GM12891 (cell line): ENCODE measurements at regions not wholly inside any gene's neighbourhood (a gene's known extent, or its start where the extent isn't known, plus 50 kb on each side); places are given as distances from the start of the nearest gene placed in this dataset.

ENCODE experiments used
- DNase-seq: peaks from one replicate; pipeline ENCODE4 v3.0.0; 2011; ENCODE audit warnings: low spot score; ENCODE audit not compliant: insufficient read length
- FAIRE-seq: peaks from 2 replicates; lab custom pipeline; 2011; peaks lifted over from hg19 to GRCh38; lab: Jason Lieb, UNC
- PAX5 ChIP-seq: IDR thresholded peaks from 2 replicates; pipeline ENCODE4 v1.6.1; 2011; ENCODE audit warnings: low read length, moderate library complexity, mild to moderate bottlenecking; ENCODE audit not compliant: insufficient read depth, severe bottlenecking
- POLR2A ChIP-seq: IDR thresholded peaks from 2 replicates; pipeline ENCODE4 v1.6.1; 2011; ENCODE audit warnings: low read depth, low read length, control low read depth
- POLR2AphosphoS5 ChIP-seq: IDR thresholded peaks from 2 replicates; pipeline ENCODE4 v1.6.1; 2011; ENCODE audit warnings: low read depth, low read length, control low read depth
- POU2F2 ChIP-seq: IDR thresholded peaks from 2 replicates; pipeline ENCODE4 v1.6.1; 2011; ENCODE audit warnings: low read depth, mild to moderate bottlenecking, control low read depth, low read length, moderate library complexity
- SPI1 ChIP-seq: IDR thresholded peaks from 2 replicates; pipeline ENCODE4 v1.6.1; 2011; ENCODE audit warnings: low read depth, low read length, control low read depth
- TAF1 ChIP-seq: IDR thresholded peaks from 2 replicates; pipeline ENCODE4 v1.6.1; 2011; ENCODE audit warnings: low read depth, low read length, control low read depth

GRCh38 chr21:27823652-27824201, 856.8 kb upstream of the ADAMTS5 start:
- FAIRE-seq (no peak), DNase-seq (no peak)
- TF ChIP-seq POLR2A (no peak), POLR2AphosphoS5 (no peak), PAX5 (no peak), SPI1 (no peak), TAF1 (no peak), POU2F2 (no peak)

GRCh38 chr21:27820342-27820741, 853.5 kb upstream of the ADAMTS5 start:
- DNase-seq (no peak), FAIRE-seq (no peak)
- TF ChIP-seq POLR2AphosphoS5: no peak
- no peak for TF ChIP-seq TAF1
- no peak for TF ChIP-seq POU2F2
- TF ChIP-seq POLR2A: no peak
- no peak for TF ChIP-seq PAX5
- no peak for TF ChIP-seq SPI1

- FAIRE-seq (no peak), DNase-seq (no peak)
- TF ChIP-seq POLR2A: no peak
- TF ChIP-seq PAX5: no peak
- TF ChIP-seq POU2F2: no peak
- TF ChIP-seq TAF1: no peak
- TF ChIP-seq POLR2AphosphoS5: no peak
- no peak for TF ChIP-seq SPI1
Measured at GRCh38 chr21:27819299-27819698, 852.4 kb upstream of the ADAMTS5 start.

GRCh38 chr21:27818847-27819246, 852.0 kb upstream of the ADAMTS5 start:
- FAIRE-seq (no peak), DNase-seq (no peak)
- TF ChIP-seq PAX5 (no peak), TAF1 (no peak), POU2F2 (no peak), POLR2AphosphoS5 (no peak), POLR2A (no peak), SPI1 (no peak)

- no peak for DNase-seq
- no peak for TF ChIP-seq POLR2AphosphoS5
- no peak for TF ChIP-seq PAX5
- no peak for FAIRE-seq
Measured at GRCh38 chr21:27817902-27818623, 851.2 kb upstream of the ADAMTS5 start.

- DNase-seq (no peak), FAIRE-seq (no peak)
- TF ChIP-seq PAX5 (no peak), POU2F2 (no peak), TAF1 (no peak)
Measured at GRCh38 chr21:27817074-27817473, 850.2 kb upstream of the ADAMTS5 start.

- TF ChIP-seq POLR2A (no peak), PAX5 (no peak), TAF1 (no peak), SPI1 (no peak), POLR2AphosphoS5 (no peak), POU2F2 (no peak)
- FAIRE-seq: no peak
Measured at GRCh38 chr21:27816301-27816700, 849.4 kb upstream of the ADAMTS5 start.

GRCh38 chr21:27814226-27814625, 847.3 kb upstream of the ADAMTS5 start:
- FAIRE-seq: no peak
- no peak for DNase-seq
- TF ChIP-seq SPI1 (no peak), POLR2AphosphoS5 (no peak), POU2F2 (no peak), PAX5 (no peak), TAF1 (no peak), POLR2A (no peak)

More at GRCh38 chr21:27816301-27816700, 849.4 kb upstream of the ADAMTS5 start:
- DNase-seq: no peak

- no peak for DNase-seq
- no peak for FAIRE-seq
- no peak for TF ChIP-seq TAF1
- TF ChIP-seq SPI1: no peak
- TF ChIP-seq POLR2A: no peak
- TF ChIP-seq POLR2AphosphoS5: no peak
- no peak for TF ChIP-seq POU2F2
- TF ChIP-seq PAX5: no peak
Measured at GRCh38 chr21:27813750-27814149, 846.9 kb upstream of the ADAMTS5 start.

- DNase-seq (no peak), FAIRE-seq (no peak)
- TF ChIP-seq POLR2AphosphoS5 (no peak), SPI1 (no peak), PAX5 (no peak), POLR2A (no peak), TAF1 (no peak), POU2F2 (no peak)
Measured at GRCh38 chr21:27813344-27813743, 846.5 kb upstream of the ADAMTS5 start.
